CD14-positive monocyte (primary cell): ENCODE measurements at regions not wholly inside any gene's neighbourhood (a gene's known extent, or its start where the extent isn't known, plus 50 kb on each side); places are given as distances from the start of the nearest gene placed in this dataset.
A peak's percentile ranks its signal among the peaks of the same experiment; 100 is the strongest.

Experiments
- DNase-seq, 3 donors: peaks; one replicate each; pipeline ENCODE4 v3.0.0-alpha.2; 2011 to 2022
- H2AFZ ChIP-seq: 2 replicates; pipeline ENCODE4 v1.6.0; 2012; ENCODE audit warnings: mild to moderate bottlenecking, low read depth, low read length, inconsistent platforms; ENCODE audit not compliant: insufficient read depth, poor library complexity, severe bottlenecking
- H3K27ac ChIP-seq, 2 donors: 1 replicate in 1 of 2; 2 replicates in 1 of 2; pipeline ENCODE4 v1.5.1; 2012 to 2013; ENCODE audit warnings: low read length in 2 of 2, control low read depth in 1 of 2, inconsistent platforms in 1 of 2, low read depth in 1 of 2, mild to moderate bottlenecking in 1 of 2
- H3K27me3 ChIP-seq, 2 donors: one replicate each; pipeline versions ENCODE4 v1.6.0 to v1.6.1; 2011 to 2013; ENCODE audit warnings: low read length in 2 of 2; ENCODE audit not compliant: control insufficient read depth in 2 of 2, insufficient read depth in 2 of 2
- H3K36me3 ChIP-seq, 2 donors: replicated peaks in 1 of 2; 1 replicate in 1 of 2; 2 replicates in 1 of 2; pipeline versions ENCODE4 v1.5.1 to v1.6.1; 2012 to 2013; ENCODE audit warnings: low read length in 2 of 2, control low read depth in 1 of 2, inconsistent platforms in 1 of 2, mild to moderate bottlenecking in 1 of 2; ENCODE audit not compliant: insufficient read depth in 2 of 2, control insufficient read depth in 1 of 2
- H3K4me1 ChIP-seq, 2 donors: 1 replicate in 1 of 2; 2 replicates in 1 of 2; pipeline versions ENCODE4 v1.5.1 to v1.6.1; 2012 to 2013; ENCODE audit warnings: low read length in 2 of 2, control low read depth in 1 of 2, inconsistent platforms in 1 of 2, mild to moderate bottlenecking in 1 of 2, moderate library complexity in 1 of 2; ENCODE audit not compliant: insufficient read depth in 2 of 2, control insufficient read depth in 1 of 2
- H3K4me2 ChIP-seq: replicated peaks from 2 replicates; pipeline ENCODE3; 2012; ENCODE audit warnings: low read length, moderate library complexity, mild to moderate bottlenecking; ENCODE audit not compliant: poor library complexity, severe bottlenecking; ENCODE audit errors: extremely low read depth
- H3K4me3 ChIP-seq, 3 experiments: fragments of 200-600 bp in 1 of 3; sonication (generic) in 1 of 3; replicated peaks in 1 of 3; 1 replicate in 2 of 3; 2 replicates in 1 of 3; pipeline ENCODE4 v1.5.1; 2011 to 2013; ENCODE audit warnings: low read length in 3 of 3, mild to moderate bottlenecking in 3 of 3, control low read depth in 2 of 3, low read depth in 2 of 3, inconsistent platforms in 1 of 3, moderate library complexity in 1 of 3
- H3K79me2 ChIP-seq: 2 replicates; pipeline ENCODE4 v1.6.0; 2012; ENCODE audit warnings: mild to moderate bottlenecking, control low read depth, inconsistent platforms, low read length, moderate library complexity; ENCODE audit not compliant: insufficient read depth
- H3K9ac ChIP-seq: 2 replicates; pipeline ENCODE4 v1.6.0; 2017; ENCODE audit warnings: low read length, mild to moderate bottlenecking; ENCODE audit not compliant: insufficient read depth, poor library complexity, severe bottlenecking
- H3K9me3 ChIP-seq, 2 donors: replicated peaks in 1 of 2; 1 replicate in 1 of 2; 2 replicates in 1 of 2; pipeline versions ENCODE4 v1.5.1 to v1.6.1; 2012 to 2013; ENCODE audit warnings: low read length in 2 of 2, control low read depth in 1 of 2; ENCODE audit not compliant: control insufficient read depth in 1 of 2, insufficient read depth in 1 of 2
- H4K20me1 ChIP-seq: 2 replicates; pipeline ENCODE4 v1.6.0; 2012; ENCODE audit warnings: mild to moderate bottlenecking, low read length, control low read depth, moderate library complexity; ENCODE audit not compliant: insufficient read depth
- H3K27ac Mint-ChIP-seq, 7 donors: one replicate each; pipeline ENCODE4 v1.8.0; 2020; ENCODE audit warnings: mild to moderate bottlenecking in 7 of 7, mixed read lengths in 7 of 7, moderate library complexity in 6 of 7, inconsistent platforms in 2 of 7
- H3K27me3 Mint-ChIP-seq, 3 donors: one replicate each; pipeline ENCODE4 v1.8.0; 2021 to 2022; ENCODE audit warnings: low read depth in 3 of 3, mild to moderate bottlenecking in 3 of 3, mixed read lengths in 3 of 3, moderate library complexity in 3 of 3, inconsistent platforms in 1 of 3
- H3K36me3 Mint-ChIP-seq, 2 donors: one replicate each; pipeline ENCODE4 v1.8.0; 2020; ENCODE audit warnings: mixed read lengths in 2 of 2, inconsistent platforms in 1 of 2, mild to moderate bottlenecking in 1 of 2
- H3K4me1 Mint-ChIP-seq: one replicate; pipeline ENCODE4 v1.8.0; 2020; ENCODE audit warnings: mild to moderate bottlenecking, mixed read lengths
- H3K4me3 Mint-ChIP-seq, 2 donors: one replicate each; pipeline ENCODE4 v1.8.0; 2020; ENCODE audit warnings: mild to moderate bottlenecking in 2 of 2, mixed read lengths in 2 of 2, moderate library complexity in 1 of 2
- H3K9me3 Mint-ChIP-seq, 7 donors: one replicate each; pipeline ENCODE4 v1.8.0; 2020 to 2022; ENCODE audit warnings: mixed read lengths in 7 of 7, mild to moderate bottlenecking in 6 of 7, moderate library complexity in 6 of 7, inconsistent platforms in 2 of 7
- CTCF ChIP-seq: fragments of 200-600 bp; IDR thresholded peaks from one replicate; pipeline ENCODE4 v1.8.0; 2022; ENCODE audit warnings: antibody characterized with exemption, mild to moderate bottlenecking
- WGBS: methylation state at CpG from one replicate; pipeline ENCODE4 v1.1.5; 2013; ENCODE audit warnings: missing lambda C conversion rate; ENCODE audit not compliant: insufficient coverage; 5-methylcytosine and 5-hydroxymethylcytosine counted together
- intact Hi-C, 2 donors: fragments of 100-400 bp; cut with micrococcal nuclease; formaldehyde crosslinking; loops; one replicate each; pipeline versions ENCODE4 v1.15.0 to v1.15.1; 2023

DNA sequence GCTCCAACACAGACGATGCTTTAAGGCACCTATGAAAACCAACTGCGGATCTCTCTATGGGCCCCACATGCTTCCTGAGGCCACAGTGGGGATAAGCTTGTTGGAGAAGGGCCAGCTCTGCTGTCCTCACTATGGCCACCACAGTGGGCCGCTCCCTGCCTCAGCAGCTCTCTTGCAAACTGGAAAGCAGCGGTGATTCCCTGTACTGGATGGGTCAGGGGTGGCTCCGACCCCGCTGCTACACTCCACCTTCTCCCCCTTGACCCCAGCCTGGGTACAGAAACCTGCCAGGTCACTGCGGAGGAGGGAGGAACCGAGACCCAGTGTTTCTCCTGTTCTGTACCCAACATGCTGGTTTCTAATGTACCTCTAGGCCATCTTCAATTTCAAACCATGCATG lies 403.9 kb downstream of the CTTN start:
- Histone ChIP-seq H2AFZ (no peak overlapping the region), H3K27ac (no peak overlapping the region), H3K79me2 (no peaks in the 10 kb centered on the region), H3K4me2 (no peak overlapping the region), H4K20me1 (no peaks in the 10 kb centered on the region), H3K9ac (no peak overlapping the region), H3K27me3 (peaks cover 0 to 8% of the 10 kb centered on the region in 2 donors), H3K36me3 (no peaks in the 10 kb centered on the region), H3K4me1 (no peaks in the 10 kb centered on the region), H3K9me3 (no peaks in the 10 kb centered on the region), H3K4me3 (no peak overlapping the region)
- Mint-ChIP-seq H3K4me3 (no peak overlapping the region), H3K9me3 (peaks cover 0 to 7% (median 3%) of the 10 kb centered on the region in 7 donors), H3K27me3 (peaks cover 13 to 19% (median 16%) of the 10 kb centered on the region in 3 donors), H3K4me1 (no peaks in the 10 kb centered on the region), H3K27ac (no peak overlapping the region), H3K36me3 (no peaks in the 10 kb centered on the region)
- TF ChIP-seq CTCF = no peak
- intact Hi-C loops = no loop called here
- WGBS = 86% methylated on average over 6 of the region's 8 CpGs
- no peak for DNase-seq

DNA sequence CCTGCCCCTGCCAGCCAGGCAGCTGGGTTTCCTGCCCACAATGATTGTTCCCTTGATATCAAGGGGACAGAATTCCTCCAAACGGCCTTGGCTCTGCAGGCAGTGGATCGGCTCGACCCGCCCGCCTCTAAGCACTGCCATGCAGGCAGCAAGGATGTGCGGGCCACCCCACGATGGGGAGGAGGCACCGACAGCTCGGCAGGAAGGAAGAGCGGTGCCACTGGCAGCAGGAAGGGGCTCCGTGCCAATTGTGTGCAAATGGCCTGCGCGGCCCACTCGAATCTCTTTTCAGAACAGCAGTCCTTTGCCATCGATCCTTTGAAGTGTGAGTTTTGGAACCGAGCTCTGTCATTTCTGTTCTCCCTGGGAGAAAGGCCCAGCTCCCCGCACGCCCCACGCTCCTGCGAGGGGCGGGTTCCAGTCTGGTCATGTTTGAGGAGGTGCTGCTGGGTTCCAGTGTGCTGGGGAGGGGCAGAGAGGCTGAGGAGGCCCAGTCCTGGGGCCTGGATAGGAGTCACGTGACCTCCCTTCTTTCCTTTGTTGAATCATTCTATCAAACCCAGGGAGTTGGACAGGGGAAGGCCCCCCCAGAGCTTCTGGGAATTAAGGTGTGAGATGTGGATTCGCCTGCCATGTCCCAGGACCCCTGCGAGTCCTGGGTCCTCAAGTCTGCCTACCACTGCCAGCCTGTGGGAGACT lies 406.0 kb downstream of the CTTN start:
- H3K36me3 ChIP-seq = no peaks in the 10 kb centered on the region
- no peak overlapping the region for H2AFZ ChIP-seq
- H3K36me3 Mint-ChIP-seq = no peaks in the 10 kb centered on the region
- no peak for DNase-seq
- TF ChIP-seq CTCF = no peak
- H3K9me3 ChIP-seq = no peaks in the 10 kb centered on the region
- H3K9me3 Mint-ChIP-seq = peaks cover 0 to 5% (median 1%) of the 10 kb centered on the region in 7 donors
- peak overlapping the region in 1 of 2 donors; percentile 40 for H3K4me3 Mint-ChIP-seq
- H3K4me1 ChIP-seq = no peaks in the 10 kb centered on the region
- H3K27me3 ChIP-seq = peaks cover 0 to 8% of the 10 kb centered on the region in 2 donors
- no peak overlapping the region for H3K9ac ChIP-seq
- H3K79me2 ChIP-seq = no peaks in the 10 kb centered on the region
- H3K27ac Mint-ChIP-seq = no peak overlapping the region
- no peak overlapping the region for H3K4me2 ChIP-seq
- WGBS = 16% methylated on average over 15 of the region's 24 CpGs
- H3K4me3 ChIP-seq = no peak overlapping the region
- intact Hi-C loops = no loop called here
- peaks cover 15 to 18% (median 16%) of the 10 kb centered on the region in 3 donors for H3K27me3 Mint-ChIP-seq
- no peaks in the 10 kb centered on the region for H4K20me1 ChIP-seq
- H3K4me1 Mint-ChIP-seq = no peaks in the 10 kb centered on the region
- no peak overlapping the region for H3K27ac ChIP-seq
